A549 (cell line): ENCODE measurements at regions not wholly inside any gene's neighbourhood (a gene's known extent, or its start where the extent isn't known, plus 50 kb on each side); places are given as distances from the start of the nearest gene placed in this dataset.

Experiments
- CBX8 ChIP-seq: fragments of 200-600 bp; sonication (generic); IDR thresholded peaks from 2 replicates; pipeline ENCODE4 v1.6.1; 2016
- CEBPB ChIP-seq, 2 experiments: fragments of >200 bp in 1 of 2; sonication (Bioruptor Twin) in 1 of 2; formaldehyde crosslinking in 1 of 2; IDR thresholded peaks; 2 replicates each; pipeline ENCODE4 v1.6.1; 2012 to 2016
- CTCF ChIP-seq: fragments of >200 bp; sonication (Bioruptor Twin); formaldehyde crosslinking; IDR thresholded peaks from 3 replicates; pipeline ENCODE4 v1.5.1; 2016
- EP300 ChIP-seq, 2 experiments: fragments of >200 bp; sonication (Bioruptor Twin); formaldehyde crosslinking; IDR thresholded peaks; 2 replicates in 1 of 2; 3 replicates in 1 of 2; pipeline ENCODE4 v1.6.1; 2016 to 2017
- GATA3 ChIP-seq: IDR thresholded peaks from 2 replicates; pipeline ENCODE4 v1.6.1; 2012; ENCODE audit warnings: borderline replicate concordance
- HMGXB4 ChIP-seq: fragments of 250-450 bp; sonication (Bioruptor Pico); IDR thresholded peaks from 2 replicates; pipeline ENCODE4 v1.5.0; 2021; ENCODE audit warnings: mild to moderate bottlenecking, moderate library complexity, borderline replicate concordance
- JUN ChIP-seq, 2 experiments: fragments of >200 bp; sonication (Bioruptor Twin); formaldehyde crosslinking; IDR thresholded peaks; 2 replicates in 1 of 2; 3 replicates in 1 of 2; pipeline ENCODE4 v1.6.1; 2016 to 2017
- MAX ChIP-seq: IDR thresholded peaks from 2 replicates; pipeline ENCODE4 v1.6.1; 2012
- POLR2A ChIP-seq: IDR thresholded peaks from 2 replicates; pipeline ENCODE4 v1.6.1; 2012; ENCODE audit warnings: mild to moderate bottlenecking, low read length
- RAD21 ChIP-seq, 2 experiments: fragments of >200 bp in 1 of 2; sonication (Bioruptor Twin) in 1 of 2; formaldehyde crosslinking in 1 of 2; IDR thresholded peaks in 1 of 2; conservative IDR thresholded peaks in 1 of 2; 2 replicates in 1 of 2; 3 replicates in 1 of 2; pipeline ENCODE4 v1.6.1; 2012 to 2018; ENCODE audit warnings: inconsistent platforms in 1 of 2
- ZFP36 ChIP-seq: fragments of 450-650 bp; IDR thresholded peaks from 2 replicates; pipeline ENCODE4 v1.6.1; 2014; ENCODE audit warnings: borderline replicate concordance; ENCODE audit not compliant: partially characterized antibody
- TF ChIP-seq, protein P1 (sequence below): fragments of 450-650 bp; IDR thresholded peaks from 2 replicates; pipeline ENCODE4 v1.6.1; 2014; ENCODE audit warnings: antibody characterized with exemption

DNA sequence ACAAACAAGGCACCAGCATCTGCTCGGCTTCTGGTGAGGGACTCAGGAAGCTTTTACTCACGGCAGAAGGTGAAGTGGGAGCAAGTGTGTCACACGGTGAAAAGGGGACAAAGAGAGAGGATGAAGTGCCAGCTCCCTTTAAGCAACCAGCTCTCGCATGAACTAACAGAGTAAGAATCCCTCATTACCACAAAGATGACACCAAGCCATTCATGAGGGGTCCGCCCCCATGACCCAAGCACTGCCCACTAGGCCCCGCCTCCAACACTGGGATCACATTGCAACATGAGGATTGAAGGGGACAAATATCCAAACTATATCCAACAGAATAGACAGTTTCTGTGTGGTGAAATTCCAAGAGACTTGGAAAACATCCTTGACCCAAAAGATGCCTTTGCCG, 198.2 kb upstream of the POU2AF2 start:
- TF ChIP-seq HMGXB4 (CRISPR knock-in tag) (no peak), RAD21 (conservative IDR thresholded peaks at IDR 0.05 in 1 of 2, IDR thresholded peaks at IDR 0.05 in 1 of 2) (no peak), MAX (no peak), POLR2A (no peak), JUN (IDR thresholded peaks at IDR 0.05) (no peak), CTCF (no peak), GATA3 (no peak), ZFP36 (no peak), CEBPB (IDR thresholded peaks at IDR 0.05) (no peak), EP300 (IDR thresholded peaks at IDR 0.05) (no peak), CBX8 (no peak)
- TF ChIP-seq, protein P1, sequence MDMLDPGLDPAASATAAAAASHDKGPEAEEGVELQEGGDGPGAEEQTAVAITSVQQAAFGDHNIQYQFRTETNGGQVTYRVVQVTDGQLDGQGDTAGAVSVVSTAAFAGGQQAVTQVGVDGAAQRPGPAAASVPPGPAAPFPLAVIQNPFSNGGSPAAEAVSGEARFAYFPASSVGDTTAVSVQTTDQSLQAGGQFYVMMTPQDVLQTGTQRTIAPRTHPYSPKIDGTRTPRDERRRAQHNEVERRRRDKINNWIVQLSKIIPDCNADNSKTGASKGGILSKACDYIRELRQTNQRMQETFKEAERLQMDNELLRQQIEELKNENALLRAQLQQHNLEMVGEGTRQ = no peak
